ENCODE measurements at regions not wholly inside any gene's neighbourhood (a gene's known extent, or its start where the extent isn't known, plus 50 kb on each side); places are given as distances from the start of the nearest gene placed in this dataset.
"Not testable (repeated sequence)": the region's sequence is repeated elsewhere in the genome, so short reads cannot be mapped to it uniquely, and the experiment has no call there.

- no peak overlapping the region for H3K4me3 ChIP-seq (ENCODE audit: low read depth, low read length)
These were observed 253.4 kb downstream of the IKZF2 start for GRCh38 chr2:212898011-212898410.

GRCh38 chr2:212897296-212897695 is 254.1 kb downstream of the IKZF2 start:
- TF ChIP-seq CTCF (IDR thresholded peaks at IDR 0.05; ENCODE audit: borderline replicate concordance, insufficient read depth, low read depth, low read length), result no peak
- H3K4me3 ChIP-seq (ENCODE audit: low read depth, low read length), result no peak overlapping the region

More at GRCh38 chr2:212898011-212898410, 253.4 kb downstream of the IKZF2 start:
- no peak for TF ChIP-seq CTCF (IDR thresholded peaks at IDR 0.05; ENCODE audit: borderline replicate concordance, insufficient read depth, low read depth, low read length)

GRCh38 chr2:212894026-212894425 is 257.4 kb downstream of the IKZF2 start:
- TF ChIP-seq CTCF (IDR thresholded peaks at IDR 0.05; ENCODE audit: borderline replicate concordance, insufficient read depth, low read depth, low read length), result no peak
- no peak overlapping the region for H3K4me3 ChIP-seq (ENCODE audit: low read depth, low read length)

DNA sequence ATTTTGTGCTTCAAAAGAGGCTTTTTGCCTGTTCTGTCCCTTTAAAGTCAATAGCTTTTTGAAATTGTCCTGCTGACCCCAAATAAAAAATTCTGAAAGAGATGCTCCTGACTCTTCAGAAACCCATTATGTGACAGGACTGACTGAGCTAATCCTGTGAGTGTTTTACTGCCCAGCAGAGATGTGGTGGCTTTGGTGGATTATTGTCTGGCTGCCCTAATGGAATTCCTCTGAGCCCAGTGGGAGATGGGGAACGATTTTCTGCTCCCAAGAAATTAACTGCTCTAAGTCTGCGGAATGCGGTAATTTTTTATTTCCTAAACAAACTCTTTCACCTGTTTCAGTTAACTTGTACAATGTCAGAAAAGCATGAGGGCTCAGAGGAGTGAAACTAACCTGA is 258.2 kb downstream of the IKZF2 start:
- TF ChIP-seq CTCF (IDR thresholded peaks at IDR 0.05; ENCODE audit: borderline replicate concordance, insufficient read depth, low read depth, low read length), result no peak

DNA sequence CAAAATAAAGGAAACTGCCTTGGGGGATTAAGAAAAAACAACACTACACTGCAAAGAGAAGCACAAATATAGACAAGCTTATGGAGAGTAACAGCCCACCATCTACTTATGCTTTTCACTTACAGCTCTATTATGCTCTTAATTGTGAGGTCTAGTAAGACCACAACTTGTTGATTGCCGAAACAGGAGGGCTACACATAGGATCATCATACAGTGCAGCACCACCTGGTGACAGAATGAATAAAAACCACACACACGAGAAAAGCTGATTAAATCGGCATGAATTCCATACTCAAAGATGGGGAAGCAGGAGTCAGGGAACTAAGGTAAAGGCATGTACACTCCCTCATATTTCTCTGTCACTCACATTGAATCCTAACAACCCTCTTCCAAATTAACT is 259.2 kb downstream of the IKZF2 start:
- H3K4me3 ChIP-seq (ENCODE audit: low read depth, low read length), result no peak overlapping the region
- TF ChIP-seq CTCF (IDR thresholded peaks at IDR 0.05; ENCODE audit: borderline replicate concordance, insufficient read depth, low read depth, low read length), result peak; percentile 25; the same call in 1 of the 2 replicates

More for the DNA sequence above, 258.2 kb downstream of the IKZF2 start:
- H3K4me3 ChIP-seq (ENCODE audit: low read depth, low read length), result no peak overlapping the region

DNA sequence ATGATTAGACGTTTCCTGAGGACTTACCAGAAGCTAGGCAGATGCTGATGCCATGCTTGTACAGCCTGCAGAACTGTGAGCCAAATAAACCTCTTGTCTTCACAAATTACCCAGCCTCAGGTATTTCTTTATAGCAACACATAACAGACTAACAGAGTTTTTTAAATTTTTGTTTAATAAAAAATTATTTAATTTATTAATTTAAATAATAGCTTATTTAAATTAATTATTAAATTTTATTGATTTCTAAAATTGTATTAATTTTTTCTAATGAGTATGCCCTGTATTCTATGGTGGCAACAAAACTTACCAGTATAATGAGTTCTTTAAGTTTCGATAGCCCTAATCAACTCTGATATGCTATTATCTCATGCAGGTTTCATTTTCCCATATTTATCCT is 259.8 kb downstream of the IKZF2 start:
- H3K4me3 ChIP-seq (ENCODE audit: low read depth, low read length), result no peak overlapping the region
- no peak for TF ChIP-seq CTCF (IDR thresholded peaks at IDR 0.05; ENCODE audit: borderline replicate concordance, insufficient read depth, low read depth, low read length)

GRCh38 chr2:212882626-212883025 is 268.8 kb downstream of the IKZF2 start:
- no peak overlapping the region for H3K4me3 ChIP-seq (ENCODE audit: low read depth, low read length)
- no peak for TF ChIP-seq CTCF (IDR thresholded peaks at IDR 0.05; ENCODE audit: borderline replicate concordance, insufficient read depth, low read depth, low read length)

GRCh38 chr2:212876556-212876955 is 274.9 kb downstream of the IKZF2 start:
- not testable (repeated sequence) for H3K4me3 ChIP-seq (ENCODE audit: low read depth, low read length)

- H3K4me3 ChIP-seq (ENCODE audit: low read depth, low read length), result not testable (repeated sequence)
These were observed 275.5 kb downstream of the IKZF2 start for GRCh38 chr2:212875950-212876349.
